AG09319 (cell line): ENCODE measurements at regions not wholly inside any gene's neighbourhood (a gene's known extent, or its start where the extent isn't known, plus 50 kb on each side); places are given as distances from the start of the nearest gene placed in this dataset.

Experiments
- DNase-seq: peaks from one replicate; pipeline ENCODE4 v3.0.0-alpha.2; 2010; ENCODE audit warnings: low read depth; ENCODE audit errors: extremely low read depth
- CTCF ChIP-seq: IDR thresholded peaks from 2 replicates; pipeline ENCODE4 v1.5.1; 2011; ENCODE audit warnings: low read depth, mild to moderate bottlenecking, inconsistent platforms, low read length, moderate library complexity

GRCh38 chr9:109889456-109889855 lies 109.5 kb downstream of the PALM2AKAP2 start:
- DNase-seq = no peak
- TF ChIP-seq CTCF = no peak

- no peak for DNase-seq
- TF ChIP-seq CTCF = no peak
Measured at GRCh38 chr9:109893241-109893640, 113.2 kb downstream of the PALM2AKAP2 start.

- DNase-seq = no peak
- TF ChIP-seq CTCF = no peak
Measured at GRCh38 chr9:109894473-109894872, 114.5 kb downstream of the PALM2AKAP2 start.

- no peak for DNase-seq
- TF ChIP-seq CTCF = no peak
Measured at GRCh38 chr9:109894921-109895758, 115.1 kb downstream of the PALM2AKAP2 start.

- no peak for TF ChIP-seq CTCF
- DNase-seq = no peak
Measured at GRCh38 chr9:109901201-109901600, 121.2 kb downstream of the PALM2AKAP2 start.

GRCh38 chr9:109903515-109904138 lies 123.6 kb downstream of the PALM2AKAP2 start:
- DNase-seq = peak; percentile 57
- peak; percentile 77 for TF ChIP-seq CTCF

GRCh38 chr9:109904666-109905065 lies 124.7 kb downstream of the PALM2AKAP2 start:
- no peak for TF ChIP-seq CTCF
- no peak for DNase-seq
